Erythroblast (primary cell): ENCODE measurements at regions not wholly inside any gene's neighbourhood (a gene's known extent, or its start where the extent isn't known, plus 50 kb on each side); places are given as distances from the start of the nearest gene placed in this dataset.

ENCODE experiments used
- GATA1 ChIP-seq: IDR thresholded peaks from 2 replicates; pipeline ENCODE4 v1.6.1; 2011; ENCODE audit warnings: low read depth, mild to moderate bottlenecking, control low read depth, low read length, moderate library complexity
- POLR2A ChIP-seq: IDR thresholded peaks from 2 replicates; pipeline ENCODE4 v1.6.1; 2011; ENCODE audit warnings: mild to moderate bottlenecking, low read length

GRCh38 chr18:47380153-47380552 is 128.7 kb upstream of the SKOR2 start:
- TF ChIP-seq POLR2A (no peak), GATA1 (no peak)
